ENCODE measurements at regions not wholly inside any gene's neighbourhood (a gene's known extent, or its start where the extent isn't known, plus 50 kb on each side); places are given as distances from the start of the nearest gene placed in this dataset.
"Not testable (repeated sequence)": the region's sequence is repeated elsewhere in the genome, so short reads cannot be mapped to it uniquely, and the experiment has no call there.

GRCh38 chrX:52261125-52261462 is 76.4 kb downstream of the MAGED4 start:
- no peaks in the 10 kb centered on the region for H3K36me3 Mint-ChIP-seq
- H3K4me1 Mint-ChIP-seq (ENCODE audit: low read depth) = peaks cover 10% of the 10 kb centered on the region
- H3K27me3 Mint-ChIP-seq = no peaks in the 10 kb centered on the region
- no peaks in the 10 kb centered on the region for H3K9me3 Mint-ChIP-seq (ENCODE audit: low read depth)
- peak overlapping the region; percentile 97 for H3K4me3 Mint-ChIP-seq
- H3K27ac Mint-ChIP-seq = peak overlapping the region; percentile 97

GRCh38 chrX:52261463-52262194 is 76.9 kb downstream of the MAGED4 start:
- Mint-ChIP-seq H3K27me3 (no peaks in the 10 kb centered on the region), H3K27ac (peak overlapping the region; percentile 97), H3K36me3 (no peaks in the 10 kb centered on the region), H3K4me3 (peak overlapping the region; percentile 97), H3K9me3 (ENCODE audit: low read depth) (no peaks in the 10 kb centered on the region), H3K4me1 (ENCODE audit: low read depth) (peaks cover 10% of the 10 kb centered on the region)

- Mint-ChIP-seq H3K4me1 (ENCODE audit: low read depth) (peaks cover 10% of the 10 kb centered on the region), H3K36me3 (no peaks in the 10 kb centered on the region), H3K4me3 (peak overlapping the region; percentile 97), H3K9me3 (ENCODE audit: low read depth) (no peaks in the 10 kb centered on the region), H3K27me3 (no peaks in the 10 kb centered on the region), H3K27ac (peak overlapping the region; percentile 97)
Measured at GRCh38 chrX:52262195-52262546, 77.5 kb downstream of the MAGED4 start.

- no peak overlapping the region for H3K4me3 Mint-ChIP-seq
Measured at GRCh38 chrX:52263417-52263816, 78.7 kb downstream of the MAGED4 start.

GRCh38 chrX:52265713-52266112 is 81.0 kb downstream of the MAGED4 start:
- Mint-ChIP-seq H3K36me3 (no peaks in the 10 kb centered on the region), H3K4me3 (no peak overlapping the region), H3K4me1 (ENCODE audit: low read depth) (peaks cover 10% of the 10 kb centered on the region), H3K27ac (no peak overlapping the region), H3K27me3 (peaks cover 2% of the 10 kb centered on the region), H3K9me3 (ENCODE audit: low read depth) (no peaks in the 10 kb centered on the region)

More at GRCh38 chrX:52263417-52263816, 78.7 kb downstream of the MAGED4 start:
- no peaks in the 10 kb centered on the region for H3K27me3 Mint-ChIP-seq
- no peaks in the 10 kb centered on the region for H3K9me3 Mint-ChIP-seq (ENCODE audit: low read depth)
- no peaks in the 10 kb centered on the region for H3K36me3 Mint-ChIP-seq
- H3K27ac Mint-ChIP-seq = no peak overlapping the region
- H3K4me1 Mint-ChIP-seq (ENCODE audit: low read depth) = peaks cover 10% of the 10 kb centered on the region

GRCh38 chrX:52268502-52268901 is 83.8 kb downstream of the MAGED4 start:
- not testable (repeated sequence) for H3K27me3 Mint-ChIP-seq; H3K4me3 Mint-ChIP-seq; H3K9me3 Mint-ChIP-seq (ENCODE audit: low read depth); H3K4me1 Mint-ChIP-seq (ENCODE audit: low read depth); H3K27ac Mint-ChIP-seq; H3K36me3 Mint-ChIP-seq

GRCh38 chrX:52270453-52271116 is 85.9 kb downstream of the MAGED4 start:
- Mint-ChIP-seq H3K9me3 (ENCODE audit: low read depth) (no peaks in the 10 kb centered on the region), H3K4me3 (no peak overlapping the region), H3K27ac (no peak overlapping the region), H3K4me1 (ENCODE audit: low read depth) (no peaks in the 10 kb centered on the region), H3K27me3 (peaks cover 5% of the 10 kb centered on the region), H3K36me3 (no peaks in the 10 kb centered on the region)

GRCh38 chrX:52271206-52271605 is 86.5 kb downstream of the MAGED4 start:
- Mint-ChIP-seq H3K36me3 (no peaks in the 10 kb centered on the region), H3K27ac (no peak overlapping the region), H3K9me3 (ENCODE audit: low read depth) (no peaks in the 10 kb centered on the region), H3K4me1 (ENCODE audit: low read depth) (no peaks in the 10 kb centered on the region), H3K27me3 (peaks cover 5% of the 10 kb centered on the region), H3K4me3 (no peak overlapping the region)

GRCh38 chrX:52277666-52278065 is 91.2 kb upstream of the XAGE2 start:
- Mint-ChIP-seq H3K36me3 (no peaks in the 10 kb centered on the region), H3K4me3 (no peak overlapping the region), H3K27ac (no peak overlapping the region), H3K4me1 (ENCODE audit: low read depth) (no peaks in the 10 kb centered on the region), H3K9me3 (ENCODE audit: low read depth) (no peaks in the 10 kb centered on the region), H3K27me3 (peaks cover 6% of the 10 kb centered on the region)

- H3K36me3 Mint-ChIP-seq = no peaks in the 10 kb centered on the region
- H3K4me3 Mint-ChIP-seq = no peak overlapping the region
- no peaks in the 10 kb centered on the region for H3K4me1 Mint-ChIP-seq (ENCODE audit: low read depth)
- H3K27ac Mint-ChIP-seq = no peak overlapping the region
- H3K9me3 Mint-ChIP-seq (ENCODE audit: low read depth) = no peaks in the 10 kb centered on the region
- peaks cover 8% of the 10 kb centered on the region for H3K27me3 Mint-ChIP-seq
Measured at GRCh38 chrX:52280812-52281211, 88.0 kb upstream of the XAGE2 start.

GRCh38 chrX:52284865-52285264 is 84.0 kb upstream of the XAGE2 start:
- Mint-ChIP-seq H3K4me3 (no peak overlapping the region), H3K27ac (no peak overlapping the region), H3K4me1 (ENCODE audit: low read depth) (no peaks in the 10 kb centered on the region), H3K36me3 (no peaks in the 10 kb centered on the region), H3K9me3 (ENCODE audit: low read depth) (no peaks in the 10 kb centered on the region), H3K27me3 (peaks cover 5% of the 10 kb centered on the region)

GRCh38 chrX:52298968-52299367 is 69.9 kb upstream of the XAGE2 start:
- not testable (repeated sequence) for H3K9me3 Mint-ChIP-seq (ENCODE audit: low read depth); H3K36me3 Mint-ChIP-seq; H3K27me3 Mint-ChIP-seq; H3K4me3 Mint-ChIP-seq; H3K4me1 Mint-ChIP-seq (ENCODE audit: low read depth); H3K27ac Mint-ChIP-seq

- H3K27ac Mint-ChIP-seq; H3K27me3 Mint-ChIP-seq; H3K9me3 Mint-ChIP-seq (ENCODE audit: low read depth): not testable (repeated sequence)
Measured at GRCh38 chrX:52308532-52308931, 60.3 kb upstream of the XAGE2 start.

More at GRCh38 chrX:52308532-52308931, 60.3 kb upstream of the XAGE2 start:
- H3K36me3 Mint-ChIP-seq; H3K4me3 Mint-ChIP-seq; H3K4me1 Mint-ChIP-seq (ENCODE audit: low read depth): not testable (repeated sequence)
